B cell (primary cell): ENCODE measurements at regions not wholly inside any gene's neighbourhood (a gene's known extent, or its start where the extent isn't known, plus 50 kb on each side); places are given as distances from the start of the nearest gene placed in this dataset.

Source experiments
- ATAC-seq: fragments of 200-7000 bp; cut with Tn5 transposase; one replicate; pipeline ENCODE4 v1.10.0; 2021; ENCODE audit warnings: low read depth, mild to moderate bottlenecking, moderate number of reproducible peaks, moderate library complexity
- CTCF ChIA-PET: fragments of 350-600 bp; sonication (Branson Sonifier 250); formaldehyde crosslinking; loops from one replicate; lab custom pipeline; 2021; ENCODE audit warnings: antibody characterized with exemption, inconsistent platforms; lab: Charles Lee
- POLR2A ChIA-PET: fragments of 350-600 bp; sonication (Branson Sonifier 250); formaldehyde crosslinking; loops from one replicate; lab custom pipeline; 2021; ENCODE audit warnings: antibody characterized with exemption; lab: Charles Lee
- DNase-seq: peaks from one replicate; pipeline ENCODE4 v3.0.0; 2013
- H2AFZ ChIP-seq: 2 replicates; pipeline ENCODE4 v1.6.1; 2012; ENCODE audit warnings: mild to moderate bottlenecking, low read depth, low read length; ENCODE audit not compliant: insufficient read depth, poor library complexity, severe bottlenecking
- H3K27ac ChIP-seq, 2 donors: 1 replicate in 1 of 2; 2 replicates in 1 of 2; pipeline ENCODE4 v1.5.1; 2012 to 2013; ENCODE audit warnings: low read length in 2 of 2, mild to moderate bottlenecking in 2 of 2, moderate library complexity in 1 of 2
- H3K27me3 ChIP-seq, 4 experiments: fragments of 200-600 bp in 1 of 4; sonication (generic) in 1 of 4; replicated peaks in 1 of 4; 1 replicate in 2 of 4; 2 replicates in 2 of 4; pipeline versions ENCODE4 v1.6.1 to v1.7.0; 2013 to 2016; ENCODE audit warnings: low read length in 3 of 4, mild to moderate bottlenecking in 2 of 4, mixed read lengths in 1 of 4, moderate library complexity in 1 of 4; ENCODE audit not compliant: insufficient read depth in 4 of 4, control insufficient read depth in 3 of 4; ENCODE audit errors: control extremely low read depth in 1 of 4
- H3K36me3 ChIP-seq, 2 experiments: replicated peaks in 1 of 2; 1 replicate in 1 of 2; 2 replicates in 1 of 2; pipeline versions ENCODE4 v1.6.1 to v1.7.1; 2013; ENCODE audit warnings: low read length in 1 of 2; ENCODE audit not compliant: insufficient read depth in 2 of 2, control insufficient read depth in 1 of 2; ENCODE audit errors: control extremely low read depth in 1 of 2, extremely low read depth in 1 of 2
- H3K4me1 ChIP-seq, 2 donors: fragments of 200-600 bp in 1 of 2; sonication (generic) in 1 of 2; 1 replicate in 1 of 2; 2 replicates in 1 of 2; pipeline versions ENCODE4 v1.5.1 to v1.6.1; 2013 to 2017; ENCODE audit warnings: low read length in 2 of 2; ENCODE audit not compliant: control insufficient read depth in 2 of 2, insufficient read depth in 2 of 2
- H3K4me2 ChIP-seq: replicated peaks from 2 replicates; pipeline ENCODE3; 2012; ENCODE audit warnings: mild to moderate bottlenecking, low read depth, low read length; ENCODE audit not compliant: poor library complexity, severe bottlenecking
- H3K4me3 ChIP-seq, 5 experiments: fragments of 200-600 bp in 1 of 5; sonication (generic) in 1 of 5; 1 replicate in 3 of 5; 2 replicates in 2 of 5; pipeline versions ENCODE4 v1.5.1 to v1.7.0; 2011 to 2016; ENCODE audit warnings: low read length in 4 of 5, mild to moderate bottlenecking in 4 of 5, low read depth in 2 of 5, control low read depth in 1 of 5, moderate library complexity in 1 of 5; ENCODE audit not compliant: insufficient read depth in 1 of 5; ENCODE audit errors: control extremely low read depth in 1 of 5, extremely low read depth in 1 of 5
- H3K79me2 ChIP-seq: fragments of 200-600 bp; sonication (generic); one replicate; pipeline ENCODE4 v1.6.0; 2016; ENCODE audit warnings: low read length; ENCODE audit not compliant: control insufficient read depth, insufficient read depth
- H3K9ac ChIP-seq: fragments of 200-600 bp; sonication (generic); 2 replicates; pipeline ENCODE4 v1.6.1; 2017; ENCODE audit warnings: mild to moderate bottlenecking, low read length, moderate library complexity
- H3K9me3 ChIP-seq, 3 donors: one replicate each; pipeline versions ENCODE4 v1.6.1 to v1.7.1; 2013; ENCODE audit warnings: low read length in 2 of 3; ENCODE audit not compliant: control insufficient read depth in 2 of 3, insufficient read depth in 1 of 3; ENCODE audit errors: control extremely low read depth in 1 of 3
- H4K20me1 ChIP-seq: 2 replicates; pipeline ENCODE4 v1.6.0; 2012; ENCODE audit warnings: mild to moderate bottlenecking, low read length; ENCODE audit not compliant: insufficient read depth, control insufficient read depth, poor library complexity, severe bottlenecking
- H3K27ac Mint-ChIP-seq: one replicate; pipeline ENCODE4 v1.8.0; 2021; ENCODE audit warnings: mixed read lengths
- H3K27me3 Mint-ChIP-seq: one replicate; pipeline ENCODE4 v1.8.0; 2021; ENCODE audit warnings: mixed read lengths
- H3K4me1 Mint-ChIP-seq: one replicate; pipeline ENCODE4 v1.8.0; 2021; ENCODE audit warnings: mixed read lengths
- H3K4me3 Mint-ChIP-seq: one replicate; pipeline ENCODE4 v1.8.0; 2021; ENCODE audit warnings: mixed read lengths
- H3K9me3 Mint-ChIP-seq: one replicate; pipeline ENCODE4 v1.8.0; 2022; ENCODE audit warnings: mixed read lengths; ENCODE audit not compliant: insufficient read depth
- EZH2 ChIP-seq: IDR thresholded peaks from 2 replicates; pipeline ENCODE4 v1.6.1; 2012; ENCODE audit warnings: borderline replicate concordance, low read depth, mild to moderate bottlenecking, moderate library complexity, low read length; ENCODE audit not compliant: insufficient read depth, poor library complexity, severe bottlenecking
- WGBS: methylation state at CpG from one replicate; pipeline ENCODE4 v1.1.5; 2013; ENCODE audit warnings: missing lambda C conversion rate; ENCODE audit not compliant: insufficient coverage; 5-methylcytosine and 5-hydroxymethylcytosine counted together
- intact Hi-C: fragments of 100-400 bp; cut with micrococcal nuclease; formaldehyde crosslinking; loops from one replicate; pipeline ENCODE4 v1.10.0; 2022
- TF ChIP-seq, protein P1 (sequence below): fragments of 200-600 bp; IDR thresholded peaks from one replicate; pipeline ENCODE4 v1.8.0; 2022; ENCODE audit warnings: antibody characterized with exemption, mild to moderate bottlenecking

GRCh38 chr12:85708775-85709174 is 127.4 kb downstream of the RASSF9 start:
- Mint-ChIP-seq H3K9me3 (no peaks in the 10 kb centered on the region), H3K4me1 (no peaks in the 10 kb centered on the region), H3K27me3 (no peaks in the 10 kb centered on the region), H3K4me3 (no peak overlapping the region), H3K27ac (no peak overlapping the region)
- CTCF ChIA-PET: no interaction called here
- Histone ChIP-seq H3K36me3 (no peaks in the 10 kb centered on the region), H3K27me3 (no peaks in the 10 kb centered on the region), H4K20me1 (no peaks in the 10 kb centered on the region), H3K4me3 (no peak overlapping the region), H3K27ac (no peak overlapping the region), H3K9me3 (peaks cover 0 to 5% (median 3%) of the 10 kb centered on the region in 3 donors), H3K4me1 (no peaks in the 10 kb centered on the region), H3K4me2 (no peak overlapping the region), H3K9ac (no peak overlapping the region), H3K79me2 (no peaks in the 10 kb centered on the region), H2AFZ (no peak overlapping the region)
- DNase-seq (no peak), ATAC-seq (no peak)
- intact Hi-C loops: no loop called here
- WGBS: 92% methylated on average over 4 of the region's 11 CpGs
- TF ChIP-seq, protein P1, sequence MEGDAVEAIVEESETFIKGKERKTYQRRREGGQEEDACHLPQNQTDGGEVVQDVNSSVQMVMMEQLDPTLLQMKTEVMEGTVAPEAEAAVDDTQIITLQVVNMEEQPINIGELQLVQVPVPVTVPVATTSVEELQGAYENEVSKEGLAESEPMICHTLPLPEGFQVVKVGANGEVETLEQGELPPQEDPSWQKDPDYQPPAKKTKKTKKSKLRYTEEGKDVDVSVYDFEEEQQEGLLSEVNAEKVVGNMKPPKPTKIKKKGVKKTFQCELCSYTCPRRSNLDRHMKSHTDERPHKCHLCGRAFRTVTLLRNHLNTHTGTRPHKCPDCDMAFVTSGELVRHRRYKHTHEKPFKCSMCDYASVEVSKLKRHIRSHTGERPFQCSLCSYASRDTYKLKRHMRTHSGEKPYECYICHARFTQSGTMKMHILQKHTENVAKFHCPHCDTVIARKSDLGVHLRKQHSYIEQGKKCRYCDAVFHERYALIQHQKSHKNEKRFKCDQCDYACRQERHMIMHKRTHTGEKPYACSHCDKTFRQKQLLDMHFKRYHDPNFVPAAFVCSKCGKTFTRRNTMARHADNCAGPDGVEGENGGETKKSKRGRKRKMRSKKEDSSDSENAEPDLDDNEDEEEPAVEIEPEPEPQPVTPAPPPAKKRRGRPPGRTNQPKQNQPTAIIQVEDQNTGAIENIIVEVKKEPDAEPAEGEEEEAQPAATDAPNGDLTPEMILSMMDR: no peak
- no peak for TF ChIP-seq EZH2
- POLR2A ChIA-PET: no interaction called here

DNA sequence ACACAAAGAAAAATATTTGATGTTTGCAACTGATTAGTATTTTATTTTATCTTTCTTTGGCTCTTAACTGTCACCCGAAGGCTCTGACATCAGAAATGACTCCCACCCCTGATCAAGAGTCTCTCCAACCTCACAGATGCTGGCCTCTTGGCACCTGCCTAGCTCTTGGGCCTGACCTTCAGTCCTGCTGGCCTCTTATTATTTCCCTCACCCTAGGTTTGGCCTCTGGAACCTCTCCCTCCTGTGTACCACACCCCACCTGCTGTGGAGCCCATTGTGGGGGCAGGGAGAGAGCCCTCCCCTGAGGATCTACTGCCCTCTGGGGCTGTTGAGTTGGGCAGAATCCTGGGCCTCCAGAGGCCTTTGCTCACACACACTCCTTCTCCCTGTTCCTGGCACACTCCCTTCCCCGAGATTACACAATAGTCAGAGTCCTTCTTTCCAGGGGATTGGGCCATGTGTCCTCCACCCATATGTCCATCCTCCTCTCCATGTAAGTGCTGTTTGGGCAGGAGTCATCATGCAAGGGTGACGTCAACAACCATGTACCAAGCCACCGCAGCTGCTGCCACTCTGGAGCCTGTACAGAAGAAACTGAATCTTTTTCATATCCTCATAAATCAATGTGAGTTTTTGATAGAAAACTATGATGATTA is 124.3 kb downstream of the RASSF9 start:
- no peaks in the 10 kb centered on the region for H3K36me3 ChIP-seq
- DNase-seq (no peak), ATAC-seq (no peak)
- intact Hi-C loops: no loop called here
- no peak overlapping the region for H3K9ac ChIP-seq
- H3K4me1 ChIP-seq: no peaks in the 10 kb centered on the region
- no peaks in the 10 kb centered on the region for H3K79me2 ChIP-seq
- H3K4me3 ChIP-seq: no peak overlapping the region
- Mint-ChIP-seq H3K4me1 (no peaks in the 10 kb centered on the region), H3K27ac (no peak overlapping the region), H3K4me3 (no peak overlapping the region), H3K27me3 (no peaks in the 10 kb centered on the region), H3K9me3 (no peaks in the 10 kb centered on the region)
- WGBS: 83% methylated on average over 1 of the region's 4 CpGs
- H3K27ac ChIP-seq: no peak overlapping the region
- no peak for TF ChIP-seq EZH2
- TF ChIP-seq, protein P1: no peak
- POLR2A ChIA-PET: no interaction called here
- CTCF ChIA-PET: no interaction called here
- no peaks in the 10 kb centered on the region for H4K20me1 ChIP-seq
- no peak overlapping the region for H3K4me2 ChIP-seq
- no peak overlapping the region for H2AFZ ChIP-seq
- H3K27me3 ChIP-seq: no peaks in the 10 kb centered on the region
- peaks cover 0 to 5% (median 3%) of the 10 kb centered on the region in 3 donors for H3K9me3 ChIP-seq
